K562 (cell line): ENCODE measurements at regions not wholly inside any gene's neighbourhood (a gene's known extent, or its start where the extent isn't known, plus 50 kb on each side); places are given as distances from the start of the nearest gene placed in this dataset.

Source experiments
- CTCF ChIP-seq, 3 experiments: IDR thresholded peaks in 2 of 3; conservative IDR thresholded peaks in 1 of 3; 2 replicates each; pipeline ENCODE4 v1.5.1; 2011 to 2012; ENCODE audit warnings: low read length in 3 of 3, mild to moderate bottlenecking in 3 of 3, control low read depth in 2 of 3, improper control_type of control experiment in 1 of 3, inconsistent platforms in 1 of 3, low read depth in 1 of 3, mixed read lengths in 1 of 3, moderate library complexity in 1 of 3; ENCODE audit not compliant: insufficient read depth in 2 of 3
- EGR1 ChIP-seq: fragments of 450-650 bp; conservative IDR thresholded peaks from 2 replicates; pipeline ENCODE4 v1.6.1; 2017; ENCODE audit warnings: mild to moderate bottlenecking
- EP400 ChIP-seq: fragments of 450-650 bp; IDR thresholded peaks from 2 replicates; pipeline ENCODE4 v1.6.1; 2017; ENCODE audit warnings: antibody characterized with exemption, mild to moderate bottlenecking, moderate library complexity
- FOXP4 ChIP-seq: sonication (generic); formaldehyde crosslinking; IDR thresholded peaks from 2 replicates; pipeline ENCODE4 v1.8.0; 2022; ENCODE audit warnings: mild to moderate bottlenecking, missing genetic modification reagents, borderline replicate concordance
- POLR2AphosphoS5 ChIP-seq: IDR thresholded peaks from 2 replicates; pipeline ENCODE4 v1.6.1; 2011; ENCODE audit warnings: mild to moderate bottlenecking, low read depth, low read length, moderate library complexity; ENCODE audit not compliant: control insufficient read depth, insufficient read depth
- SIRT6 ChIP-seq: IDR thresholded peaks from one replicate; pipeline ENCODE4 v1.6.1; 2012; ENCODE audit warnings: low read depth, mild to moderate bottlenecking, control low read depth, inconsistent platforms, low read length, moderate library complexity
- TAF1 ChIP-seq: IDR thresholded peaks from 2 replicates; pipeline ENCODE4 v1.6.1; 2011; ENCODE audit warnings: mild to moderate bottlenecking, low read length, moderate library complexity; ENCODE audit not compliant: insufficient read depth, control insufficient read depth, severe bottlenecking; ENCODE audit errors: extremely low read depth
- TCF7 ChIP-seq: sonication (generic); IDR thresholded peaks from 2 replicates; pipeline ENCODE4 v1.6.1; 2016; ENCODE audit warnings: antibody characterized with exemption, borderline replicate concordance
- ZBTB8A ChIP-seq: fragments of 450-650 bp; IDR thresholded peaks from 2 replicates; pipeline ENCODE4 v1.6.1; 2018; ENCODE audit warnings: mild to moderate bottlenecking, moderate library complexity; ENCODE audit not compliant: partially characterized antibody
- ZNF280A ChIP-seq: fragments of 450-650 bp; IDR thresholded peaks from 2 replicates; pipeline ENCODE4 v1.6.1; 2018; ENCODE audit warnings: mild to moderate bottlenecking, low read depth; ENCODE audit not compliant: partially characterized antibody

GRCh38 chr2:5549771-5550170, 142.4 kb upstream of the SOX11 start:
- TF ChIP-seq EP400 (no peak), FOXP4 (CRISPR knock-in tag) (no peak), CTCF (IDR thresholded peaks at IDR 0.05 in 2 of 3, conservative IDR thresholded peaks at IDR 0.05 in 1 of 3; ENCODE audit: insufficient read depth in 2 of 3, low read depth in 1 of 3, low read length in 3 of 3) (no peak), ZNF280A (no peak), TAF1 (no peak), ZBTB8A (no peak), POLR2AphosphoS5 (no peak), SIRT6 (no peak), EGR1 (no peak), TCF7 (no peak)
